ENCODE measurements at regions not wholly inside any gene's neighbourhood (a gene's known extent, or its start where the extent isn't known, plus 50 kb on each side); places are given as distances from the start of the nearest gene placed in this dataset.
"Not testable (repeated sequence)": the region's sequence is repeated elsewhere in the genome, so short reads cannot be mapped to it uniquely, and the experiment has no call there.

DNA sequence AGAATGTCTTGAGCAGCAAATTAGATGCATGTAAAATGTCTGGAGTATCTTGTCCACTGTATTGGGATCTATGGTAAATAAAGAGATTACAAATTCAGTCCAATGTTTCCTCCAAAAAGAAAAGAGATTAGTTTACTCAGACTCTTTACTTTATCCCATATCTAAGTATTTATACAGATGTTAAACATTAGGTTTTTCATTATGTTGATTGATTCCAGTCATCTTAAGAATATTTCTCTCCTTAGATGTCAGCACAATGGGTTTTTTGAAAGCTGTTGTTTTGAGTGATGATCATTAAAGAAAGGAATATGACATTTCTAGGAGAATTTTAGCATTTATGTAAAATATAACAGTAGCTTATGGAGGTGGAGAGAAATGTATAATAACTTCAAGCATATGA lies 938.9 kb downstream of the C4orf33 start:
- Histone ChIP-seq H3K4me3 (ENCODE audit: control extremely low read depth in 1 of 5, extremely low read depth in 1 of 5, insufficient read depth in 1 of 5, low read depth in 2 of 5, low read length in 4 of 5) (no peak overlapping the region), H3K4me2 (replicated peaks; ENCODE audit: low read depth, low read length, poor library complexity, severe bottlenecking) (no peak overlapping the region), H3K79me2 (ENCODE audit: control insufficient read depth, insufficient read depth, low read length) (no peaks in the 10 kb centered on the region), H3K36me3 (replicated peaks in 1 of 2; ENCODE audit: control extremely low read depth in 1 of 2, control insufficient read depth in 1 of 2, extremely low read depth in 1 of 2, insufficient read depth in 2 of 2, low read length in 1 of 2) (no peaks in the 10 kb centered on the region), H2AFZ (ENCODE audit: insufficient read depth, low read depth, low read length, poor library complexity, severe bottlenecking) (no peak overlapping the region), H3K27me3 (replicated peaks in 1 of 4; ENCODE audit: control extremely low read depth in 1 of 4, control insufficient read depth in 3 of 4, insufficient read depth in 4 of 4, low read length in 3 of 4) (no peaks in the 10 kb centered on the region), H3K9ac (ENCODE audit: low read length) (no peak overlapping the region), H3K27ac (ENCODE audit: low read length in 2 of 2) (no peak overlapping the region), H3K4me1 (ENCODE audit: control insufficient read depth in 2 of 2, insufficient read depth in 2 of 2, low read length in 2 of 2) (no peaks in the 10 kb centered on the region), H4K20me1 (ENCODE audit: control insufficient read depth, insufficient read depth, low read length, poor library complexity, severe bottlenecking) (no peaks in the 10 kb centered on the region), H3K9me3 (ENCODE audit: control extremely low read depth in 1 of 3, control insufficient read depth in 2 of 3, insufficient read depth in 1 of 3, low read length in 2 of 3) (peaks cover 0 to 6% (median 0%) of the 10 kb centered on the region in 3 donors)
- ATAC-seq (ENCODE audit: low read depth) = no peak
- CTCF ChIA-PET = no interaction called here
- Mint-ChIP-seq H3K27ac (no peak overlapping the region), H3K4me1 (no peaks in the 10 kb centered on the region), H3K27me3 (no peaks in the 10 kb centered on the region), H3K4me3 (no peak overlapping the region), H3K9me3 (ENCODE audit: insufficient read depth) (no peaks in the 10 kb centered on the region)
- intact Hi-C loops (cut with micrococcal nuclease) = no loop called here
- DNase-seq = no peak
- no peak for TF ChIP-seq EZH2 (IDR thresholded peaks at IDR 0.05; ENCODE audit: borderline replicate concordance, insufficient read depth, low read depth, low read length, poor library complexity, severe bottlenecking)
- TF ChIP-seq, protein P1, sequence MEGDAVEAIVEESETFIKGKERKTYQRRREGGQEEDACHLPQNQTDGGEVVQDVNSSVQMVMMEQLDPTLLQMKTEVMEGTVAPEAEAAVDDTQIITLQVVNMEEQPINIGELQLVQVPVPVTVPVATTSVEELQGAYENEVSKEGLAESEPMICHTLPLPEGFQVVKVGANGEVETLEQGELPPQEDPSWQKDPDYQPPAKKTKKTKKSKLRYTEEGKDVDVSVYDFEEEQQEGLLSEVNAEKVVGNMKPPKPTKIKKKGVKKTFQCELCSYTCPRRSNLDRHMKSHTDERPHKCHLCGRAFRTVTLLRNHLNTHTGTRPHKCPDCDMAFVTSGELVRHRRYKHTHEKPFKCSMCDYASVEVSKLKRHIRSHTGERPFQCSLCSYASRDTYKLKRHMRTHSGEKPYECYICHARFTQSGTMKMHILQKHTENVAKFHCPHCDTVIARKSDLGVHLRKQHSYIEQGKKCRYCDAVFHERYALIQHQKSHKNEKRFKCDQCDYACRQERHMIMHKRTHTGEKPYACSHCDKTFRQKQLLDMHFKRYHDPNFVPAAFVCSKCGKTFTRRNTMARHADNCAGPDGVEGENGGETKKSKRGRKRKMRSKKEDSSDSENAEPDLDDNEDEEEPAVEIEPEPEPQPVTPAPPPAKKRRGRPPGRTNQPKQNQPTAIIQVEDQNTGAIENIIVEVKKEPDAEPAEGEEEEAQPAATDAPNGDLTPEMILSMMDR (IDR thresholded peaks at IDR 0.05) = no peak
- POLR2A ChIA-PET = no interaction called here

DNA sequence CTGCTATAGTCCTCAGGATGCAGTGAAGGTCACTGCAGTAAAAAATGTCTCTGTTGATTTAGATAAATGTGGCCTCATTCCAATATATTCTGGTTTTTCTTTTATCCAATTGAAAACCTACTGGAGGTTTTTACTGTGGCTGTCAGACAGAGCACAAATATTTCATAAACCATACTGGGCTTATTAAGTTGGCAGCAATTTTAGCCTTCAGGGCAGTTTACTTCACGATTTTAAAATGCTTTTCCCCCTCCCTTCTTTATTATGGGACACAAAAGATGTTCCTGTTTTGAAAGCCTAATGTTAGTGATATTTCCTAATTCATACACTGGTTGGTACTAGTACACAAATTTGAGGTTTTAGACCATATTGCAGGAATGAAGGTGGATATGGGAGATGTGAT lies 939.4 kb downstream of the C4orf33 start:
- Mint-ChIP-seq H3K27ac (no peak overlapping the region), H3K4me1 (no peaks in the 10 kb centered on the region), H3K27me3 (no peaks in the 10 kb centered on the region), H3K4me3 (no peak overlapping the region), H3K9me3 (ENCODE audit: insufficient read depth) (peaks cover 2% of the 10 kb centered on the region)
- CTCF ChIA-PET = no interaction called here
- Histone ChIP-seq H3K27ac (ENCODE audit: low read length in 2 of 2) (no peak overlapping the region), H3K9ac (ENCODE audit: low read length) (no peak overlapping the region), H3K27me3 (replicated peaks in 1 of 4; ENCODE audit: control extremely low read depth in 1 of 4, control insufficient read depth in 3 of 4, insufficient read depth in 4 of 4, low read length in 3 of 4) (no peaks in the 10 kb centered on the region), H3K9me3 (ENCODE audit: control extremely low read depth in 1 of 3, control insufficient read depth in 2 of 3, insufficient read depth in 1 of 3, low read length in 2 of 3) (peaks cover 0 to 6% (median 0%) of the 10 kb centered on the region in 3 donors), H3K4me3 (ENCODE audit: control extremely low read depth in 1 of 5, extremely low read depth in 1 of 5, insufficient read depth in 1 of 5, low read depth in 2 of 5, low read length in 4 of 5) (no peak overlapping the region), H3K79me2 (ENCODE audit: control insufficient read depth, insufficient read depth, low read length) (no peaks in the 10 kb centered on the region), H2AFZ (ENCODE audit: insufficient read depth, low read depth, low read length, poor library complexity, severe bottlenecking) (no peak overlapping the region), H3K4me1 (ENCODE audit: control insufficient read depth in 2 of 2, insufficient read depth in 2 of 2, low read length in 2 of 2) (no peaks in the 10 kb centered on the region), H4K20me1 (ENCODE audit: control insufficient read depth, insufficient read depth, low read length, poor library complexity, severe bottlenecking) (no peaks in the 10 kb centered on the region), H3K36me3 (replicated peaks in 1 of 2; ENCODE audit: control extremely low read depth in 1 of 2, control insufficient read depth in 1 of 2, extremely low read depth in 1 of 2, insufficient read depth in 2 of 2, low read length in 1 of 2) (no peaks in the 10 kb centered on the region), H3K4me2 (replicated peaks; ENCODE audit: low read depth, low read length, poor library complexity, severe bottlenecking) (no peak overlapping the region)
- DNase-seq (no peak), ATAC-seq (ENCODE audit: low read depth) (no peak)
- POLR2A ChIA-PET = no interaction called here
- WGBS (ENCODE audit: insufficient coverage) = no CpG with 5 or more reads among the region's 1 CpG
- TF ChIP-seq, protein P1 (IDR thresholded peaks at IDR 0.05) = no peak
- no peak for TF ChIP-seq EZH2 (IDR thresholded peaks at IDR 0.05; ENCODE audit: borderline replicate concordance, insufficient read depth, low read depth, low read length, poor library complexity, severe bottlenecking)
- intact Hi-C loops (cut with micrococcal nuclease) = no loop called here

DNA sequence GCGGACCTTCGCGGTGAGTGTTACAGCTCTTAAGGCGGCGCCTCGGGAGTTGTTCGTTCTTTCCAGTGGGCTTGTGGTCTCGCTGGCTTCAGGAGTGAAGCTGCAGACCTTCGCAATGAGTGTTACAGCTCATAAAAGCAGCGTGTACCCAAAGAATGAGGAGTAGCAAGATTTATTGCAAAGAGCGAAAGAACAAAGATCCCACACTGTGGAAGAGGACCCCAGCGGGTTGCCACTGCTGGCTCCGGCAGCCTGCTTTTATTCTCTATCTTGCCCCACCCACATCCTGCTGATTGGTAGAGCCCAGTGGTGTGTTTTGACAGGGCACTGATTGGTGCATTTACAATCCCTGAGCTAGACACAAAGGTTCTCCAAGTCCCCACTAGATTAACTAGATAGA lies 941.9 kb downstream of the C4orf33 start:
- POLR2A ChIA-PET; H3K4me1 ChIP-seq (ENCODE audit: control insufficient read depth in 2 of 2, insufficient read depth in 2 of 2, low read length in 2 of 2); H3K4me1 Mint-ChIP-seq; H3K27me3 Mint-ChIP-seq; H3K9me3 Mint-ChIP-seq (ENCODE audit: insufficient read depth); H3K79me2 ChIP-seq (ENCODE audit: control insufficient read depth, insufficient read depth, low read length); H3K4me3 ChIP-seq (ENCODE audit: control extremely low read depth in 1 of 5, extremely low read depth in 1 of 5, insufficient read depth in 1 of 5, low read depth in 2 of 5, low read length in 4 of 5); H2AFZ ChIP-seq (ENCODE audit: insufficient read depth, low read depth, low read length, poor library complexity, severe bottlenecking); ATAC-seq (ENCODE audit: low read depth); DNase-seq; CTCF ChIA-PET; H3K9me3 ChIP-seq (ENCODE audit: control extremely low read depth in 1 of 3, control insufficient read depth in 2 of 3, insufficient read depth in 1 of 3, low read length in 2 of 3); H4K20me1 ChIP-seq (ENCODE audit: control insufficient read depth, insufficient read depth, low read length, poor library complexity, severe bottlenecking); H3K27ac Mint-ChIP-seq; H3K4me3 Mint-ChIP-seq; H3K36me3 ChIP-seq (replicated peaks in 1 of 2; ENCODE audit: control extremely low read depth in 1 of 2, control insufficient read depth in 1 of 2, extremely low read depth in 1 of 2, insufficient read depth in 2 of 2, low read length in 1 of 2); H3K9ac ChIP-seq (ENCODE audit: low read length); H3K27ac ChIP-seq (ENCODE audit: low read length in 2 of 2); intact Hi-C loops (cut with micrococcal nuclease); H3K27me3 ChIP-seq (replicated peaks in 1 of 4; ENCODE audit: control extremely low read depth in 1 of 4, control insufficient read depth in 3 of 4, insufficient read depth in 4 of 4, low read length in 3 of 4); H3K4me2 ChIP-seq (replicated peaks; ENCODE audit: low read depth, low read length, poor library complexity, severe bottlenecking): not testable (repeated sequence)
- 98% methylated on average over 12 of the region's 13 CpGs for WGBS (ENCODE audit: insufficient coverage)

Data from B cell (primary cell).